ENCODE measurements at regions not wholly inside any gene's neighbourhood (a gene's known extent, or its start where the extent isn't known, plus 50 kb on each side); places are given as distances from the start of the nearest gene placed in this dataset.

- DNase-seq (ENCODE audit: extremely low read depth, low read depth) = no peak
- TF ChIP-seq, protein P1, sequence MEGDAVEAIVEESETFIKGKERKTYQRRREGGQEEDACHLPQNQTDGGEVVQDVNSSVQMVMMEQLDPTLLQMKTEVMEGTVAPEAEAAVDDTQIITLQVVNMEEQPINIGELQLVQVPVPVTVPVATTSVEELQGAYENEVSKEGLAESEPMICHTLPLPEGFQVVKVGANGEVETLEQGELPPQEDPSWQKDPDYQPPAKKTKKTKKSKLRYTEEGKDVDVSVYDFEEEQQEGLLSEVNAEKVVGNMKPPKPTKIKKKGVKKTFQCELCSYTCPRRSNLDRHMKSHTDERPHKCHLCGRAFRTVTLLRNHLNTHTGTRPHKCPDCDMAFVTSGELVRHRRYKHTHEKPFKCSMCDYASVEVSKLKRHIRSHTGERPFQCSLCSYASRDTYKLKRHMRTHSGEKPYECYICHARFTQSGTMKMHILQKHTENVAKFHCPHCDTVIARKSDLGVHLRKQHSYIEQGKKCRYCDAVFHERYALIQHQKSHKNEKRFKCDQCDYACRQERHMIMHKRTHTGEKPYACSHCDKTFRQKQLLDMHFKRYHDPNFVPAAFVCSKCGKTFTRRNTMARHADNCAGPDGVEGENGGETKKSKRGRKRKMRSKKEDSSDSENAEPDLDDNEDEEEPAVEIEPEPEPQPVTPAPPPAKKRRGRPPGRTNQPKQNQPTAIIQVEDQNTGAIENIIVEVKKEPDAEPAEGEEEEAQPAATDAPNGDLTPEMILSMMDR (IDR thresholded peaks at IDR 0.05; ENCODE audit: low read depth, low read length) = no peak
These were observed 65.8 kb upstream of the SLC4A4 start for GRCh38 chr4:71272976-71273375.

DNA sequence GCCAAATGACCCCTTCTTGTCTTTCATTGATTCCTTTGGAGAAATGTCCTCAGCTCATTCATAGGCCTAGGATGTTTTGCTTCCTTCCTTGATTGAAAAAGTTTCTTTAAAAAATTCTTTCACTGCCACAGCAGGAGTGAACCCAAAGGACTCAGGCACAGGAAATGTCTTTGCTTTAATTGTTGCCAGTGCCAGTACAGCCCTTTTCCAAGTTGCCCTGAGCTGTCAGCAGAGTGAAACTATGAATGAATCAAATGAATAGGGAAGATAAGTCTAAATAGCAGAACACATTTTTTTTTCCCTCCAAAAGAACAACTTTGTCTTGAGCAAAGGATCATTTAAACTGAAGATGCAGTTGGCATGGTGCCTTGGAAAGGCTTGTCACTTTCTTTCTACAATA lies 63.8 kb upstream of the SLC4A4 start:
- TF ChIP-seq, protein P1 (IDR thresholded peaks at IDR 0.05; ENCODE audit: low read depth, low read length) = no peak
- no peak for DNase-seq (ENCODE audit: extremely low read depth, low read depth)

DNA sequence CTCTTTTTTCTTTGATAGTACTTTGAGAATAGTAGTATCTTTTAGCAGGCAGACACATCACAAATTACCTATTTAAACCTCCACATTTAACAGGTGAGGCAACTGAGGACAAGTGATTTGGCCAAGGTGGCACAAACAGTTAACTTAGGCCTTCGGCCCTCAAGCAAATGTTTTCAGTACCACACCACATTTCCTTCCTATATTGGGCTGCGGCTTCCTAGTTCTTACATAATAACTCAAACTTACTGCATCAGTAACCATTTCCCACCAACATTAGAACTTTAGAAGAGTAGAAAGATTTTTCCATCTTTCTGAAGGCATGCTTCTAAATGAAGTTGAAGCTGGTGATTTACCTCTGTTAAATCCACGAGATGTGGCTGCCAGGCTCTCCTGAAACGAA lies 63.2 kb upstream of the SLC4A4 start:
- TF ChIP-seq, protein P1 (IDR thresholded peaks at IDR 0.05; ENCODE audit: low read depth, low read length) = no peak
- DNase-seq (ENCODE audit: extremely low read depth, low read depth) = no peak

DNA sequence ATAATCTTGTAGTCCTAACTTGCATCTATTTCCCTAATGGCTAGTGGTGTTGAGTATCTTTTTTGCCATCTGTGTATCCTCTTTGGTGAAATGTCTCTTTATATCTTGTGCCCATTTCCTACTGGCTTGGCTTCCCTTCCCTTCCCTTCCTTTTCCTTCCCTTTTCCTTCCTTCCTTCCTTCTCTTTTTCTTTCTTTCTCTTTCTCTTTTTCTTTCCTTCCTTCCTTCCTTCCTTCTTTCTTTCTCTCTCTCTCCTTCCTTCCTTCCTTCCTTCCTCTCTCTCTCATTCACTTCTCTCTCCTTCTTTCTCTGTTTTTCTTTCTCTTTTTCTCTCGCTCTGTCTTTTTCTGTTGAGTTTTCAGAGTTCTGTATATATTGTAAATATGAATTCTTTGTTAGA lies 61.5 kb upstream of the SLC4A4 start:
- TF ChIP-seq, protein P1 (IDR thresholded peaks at IDR 0.05; ENCODE audit: low read depth, low read length) = no peak
- no peak for DNase-seq (ENCODE audit: extremely low read depth, low read depth)

GRCh38 chr4:71283642-71284257 lies 55.1 kb upstream of the SLC4A4 start:
- no peak for DNase-seq (ENCODE audit: extremely low read depth, low read depth)
- TF ChIP-seq, protein P1 (IDR thresholded peaks at IDR 0.05; ENCODE audit: low read depth, low read length) = no peak

- DNase-seq (ENCODE audit: extremely low read depth, low read depth) = peak; percentile 15
- TF ChIP-seq, protein P1 (IDR thresholded peaks at IDR 0.05; ENCODE audit: low read depth, low read length) = no peak
These were observed 51.5 kb upstream of the SLC4A4 start for GRCh38 chr4:71287305-71287704.

- DNase-seq (ENCODE audit: extremely low read depth, low read depth) = no peak
- TF ChIP-seq, protein P1 (IDR thresholded peaks at IDR 0.05; ENCODE audit: low read depth, low read length) = no peak
These were observed 49.9 kb upstream of the SLC4A4 start for GRCh38 chr4:71288875-71289274.

Data from AG09319 (cell line).